Prostate gland (tissue), 2 donors: ENCODE measurements at regions not wholly inside any gene's neighbourhood (a gene's known extent, or its start where the extent isn't known, plus 50 kb on each side); places are given as distances from the start of the nearest gene placed in this dataset.
"Not testable (repeated sequence)": the region's sequence is repeated elsewhere in the genome, so short reads cannot be mapped to it uniquely, and the experiment has no call there.

Experiments used
- CTCF ChIP-seq, 4 experiments: fragments of 200-600 bp in 2 of 4; fragments of 450-650 bp in 2 of 4; sonication (generic) in 2 of 4; IDR thresholded peaks; 1 replicate in 3 of 4; 2 replicates in 1 of 4; pipeline ENCODE4 v1.5.1; 2016 to 2019; ENCODE audit warnings: antibody characterized with exemption in 4 of 4, mild to moderate bottlenecking in 2 of 4, moderate library complexity in 2 of 4
- POLR2A ChIP-seq: fragments of 450-650 bp; IDR thresholded peaks from one replicate; pipeline ENCODE4 v1.6.1; 2016; ENCODE audit warnings: antibody characterized with exemption, mild to moderate bottlenecking
- POLR2AphosphoS5 ChIP-seq: sonication (generic); formaldehyde crosslinking; IDR thresholded peaks from one replicate; pipeline ENCODE4 v1.6.1; 2017; ENCODE audit warnings: antibody characterized with exemption

GRCh38 chr1:206408371-206409288 is 61.6 kb upstream of the IKBKE start:
- TF ChIP-seq POLR2AphosphoS5; CTCF (IDR thresholded peaks at IDR 0.05); POLR2A: not testable (repeated sequence)
